Colonic mucosa (tissue), 4 donors: ENCODE measurements at regions not wholly inside any gene's neighbourhood (a gene's known extent, or its start where the extent isn't known, plus 50 kb on each side); places are given as distances from the start of the nearest gene placed in this dataset.

ENCODE experiments used
- DNase-seq: peaks from one replicate; pipeline ENCODE4 v3.0.0-alpha.2; 2020
- H3K27ac ChIP-seq: fragments of 200-600 bp; one replicate; pipeline ENCODE4 v1.8.0; 2021
- H3K27me3 ChIP-seq: fragments of 200-600 bp; one replicate; pipeline ENCODE4 v1.8.0; 2021
- H3K36me3 ChIP-seq: fragments of 200-600 bp; one replicate; pipeline ENCODE4 v1.8.0; 2021
- H3K4me1 ChIP-seq: fragments of 200-600 bp; one replicate; pipeline ENCODE4 v1.8.0; 2021; ENCODE audit warnings: mild to moderate bottlenecking
- H3K4me3 ChIP-seq: fragments of 200-600 bp; one replicate; pipeline ENCODE4 v1.8.0; 2021
- H3K9ac ChIP-seq, 2 donors: one replicate each; pipeline ENCODE4 v1.7.0; 2013; ENCODE audit warnings: control low read depth in 2 of 2, low read depth in 2 of 2, low read length in 2 of 2
- H3K9me3 ChIP-seq: fragments of 200-600 bp; one replicate; pipeline ENCODE4 v1.8.0; 2021
- CTCF ChIP-seq: fragments of 200-600 bp; IDR thresholded peaks from one replicate; pipeline ENCODE4 v1.8.0; 2022; ENCODE audit warnings: antibody characterized with exemption, mild to moderate bottlenecking
- intact Hi-C: fragments of 100-400 bp; cut with DNase I; formaldehyde crosslinking; loops from one replicate; pipeline ENCODE4 v1.14.1; 2022
- donor health status: healthy.
- donor health status: DM: no; HTN: no; CAD: no.
- donor health status: DM: no; HTN: no; CAD: no.

DNA sequence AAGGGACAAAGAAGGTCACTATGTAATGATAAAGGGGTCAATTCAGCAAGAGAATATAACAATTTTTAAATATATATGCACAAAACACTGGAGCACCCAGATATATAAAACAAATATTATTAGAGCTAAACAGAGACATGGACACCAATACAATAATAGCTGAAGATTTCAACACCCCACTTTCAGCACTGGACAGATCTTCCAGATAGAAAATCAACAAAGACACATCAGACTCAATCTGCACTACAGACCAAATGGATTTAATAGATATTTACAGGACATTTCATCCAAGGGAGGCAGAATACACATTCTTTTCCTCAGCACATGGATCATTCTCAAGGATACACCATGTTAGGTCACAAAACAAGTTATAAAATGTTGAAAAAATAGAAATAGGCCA lies 111.4 kb downstream of the SOX3 start:
- DNase-seq, result no peak
- Histone ChIP-seq H3K9ac (no peak overlapping the region), H3K4me3 (no peak overlapping the region), H3K4me1 (no peaks in the 10 kb centered on the region), H3K27ac (no peak overlapping the region), H3K36me3 (no peaks in the 10 kb centered on the region), H3K27me3 (no peaks in the 10 kb centered on the region), H3K9me3 (no peaks in the 10 kb centered on the region)
- intact Hi-C loops, result no loop called here
- no peak for TF ChIP-seq CTCF

GRCh38 chrX:140391313-140391712 lies 113.6 kb downstream of the SOX3 start:
- Histone ChIP-seq H3K9me3 (no peaks in the 10 kb centered on the region), H3K27me3 (no peaks in the 10 kb centered on the region), H3K4me3 (no peak overlapping the region), H3K4me1 (no peaks in the 10 kb centered on the region), H3K9ac (no peak overlapping the region), H3K36me3 (no peaks in the 10 kb centered on the region), H3K27ac (no peak overlapping the region)
- no peak for DNase-seq
- intact Hi-C loops, result no loop called here
- no peak for TF ChIP-seq CTCF

- H3K9me3 ChIP-seq, result no peaks in the 10 kb centered on the region
- no peak overlapping the region for H3K4me3 ChIP-seq
- H3K9ac ChIP-seq, result no peak overlapping the region
- no peaks in the 10 kb centered on the region for H3K36me3 ChIP-seq
- no peak for DNase-seq
- H3K27me3 ChIP-seq, result no peaks in the 10 kb centered on the region
- no peaks in the 10 kb centered on the region for H3K4me1 ChIP-seq
- no peak overlapping the region for H3K27ac ChIP-seq
- intact Hi-C loops, result no loop called here
- TF ChIP-seq CTCF, result no peak
Observed at GRCh38 chrX:140389331-140389730, 115.5 kb downstream of the SOX3 start.

DNA sequence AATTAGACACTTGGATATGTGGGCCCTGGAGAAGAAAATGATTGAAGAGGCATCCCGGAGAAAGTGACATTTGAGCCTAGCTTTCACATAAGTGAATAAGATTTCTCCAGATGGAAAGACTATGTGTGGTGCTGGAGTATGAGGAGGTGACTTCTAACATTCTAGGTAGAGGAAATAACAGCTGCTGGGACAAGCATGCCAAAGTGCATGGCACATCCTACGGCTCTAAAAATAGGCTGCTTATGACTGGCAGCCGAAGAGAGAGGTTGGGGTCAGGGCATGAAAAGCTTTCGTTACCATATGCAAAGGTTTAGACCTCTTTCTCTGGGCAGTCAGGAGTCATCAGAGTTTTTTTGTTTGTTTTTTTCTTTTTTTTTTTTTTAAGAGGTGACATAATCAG lies 142.0 kb downstream of the SOX3 start:
- intact Hi-C loops, result no loop called here

GRCh38 chrX:140360924-140361323 lies 143.9 kb downstream of the SOX3 start:
- Histone ChIP-seq H3K9ac (no peak overlapping the region), H3K27me3 (no peaks in the 10 kb centered on the region), H3K9me3 (no peaks in the 10 kb centered on the region), H3K36me3 (no peaks in the 10 kb centered on the region), H3K4me1 (no peaks in the 10 kb centered on the region), H3K4me3 (no peak overlapping the region), H3K27ac (no peak overlapping the region)
- TF ChIP-seq CTCF, result no peak
- intact Hi-C loops, result no loop called here
- DNase-seq, result no peak

More for the DNA sequence above, 142.0 kb downstream of the SOX3 start:
- Histone ChIP-seq H3K9me3 (no peaks in the 10 kb centered on the region), H3K36me3 (no peaks in the 10 kb centered on the region), H3K27me3 (no peaks in the 10 kb centered on the region), H3K27ac (no peak overlapping the region), H3K9ac (no peak overlapping the region), H3K4me1 (no peaks in the 10 kb centered on the region), H3K4me3 (no peak overlapping the region)
- no peak for DNase-seq
- TF ChIP-seq CTCF, result no peak

DNA sequence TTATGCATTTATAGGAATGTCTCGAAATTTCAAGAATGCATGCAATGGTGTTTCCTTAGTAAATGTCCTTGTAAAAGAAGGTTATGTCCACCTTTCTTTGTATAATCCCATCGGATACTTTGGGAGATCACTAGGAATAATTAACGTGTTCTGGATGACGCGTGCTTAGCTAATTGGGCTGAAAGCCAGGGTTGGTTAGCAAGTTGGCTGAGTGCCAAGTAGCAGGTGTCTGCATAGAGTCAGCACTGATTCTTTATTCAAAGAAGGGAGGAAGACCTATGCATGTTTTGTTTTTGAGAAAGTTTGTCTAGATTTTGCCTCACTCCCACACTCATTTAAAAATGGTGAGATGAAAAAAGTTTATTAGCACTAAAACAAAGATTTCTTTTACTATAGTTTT lies 144.6 kb downstream of the SOX3 start:
- Histone ChIP-seq H3K27ac (no peak overlapping the region), H3K27me3 (no peaks in the 10 kb centered on the region), H3K9ac (no peak overlapping the region), H3K36me3 (no peaks in the 10 kb centered on the region), H3K4me1 (no peaks in the 10 kb centered on the region), H3K9me3 (no peaks in the 10 kb centered on the region), H3K4me3 (no peak overlapping the region)
- intact Hi-C loops, result no loop called here
- TF ChIP-seq CTCF, result no peak
- DNase-seq, result no peak
